Right kidney (tissue), 1 donor: ENCODE measurements at regions not wholly inside any gene's neighbourhood (a gene's known extent, or its start where the extent isn't known, plus 50 kb on each side); places are given as distances from the start of the nearest gene placed in this dataset.
A peak's percentile ranks its signal among the peaks of the same experiment; 100 is the strongest.

Experiments
- DNase-seq: peaks from one replicate; pipeline ENCODE4 v3.0.0-alpha.2; 2016

GRCh38 chr7:8937204-8937603 lies 503.8 kb downstream of the NXPH1 start:
- DNase-seq = no peak

GRCh38 chr7:8938044-8938805 lies 504.8 kb downstream of the NXPH1 start:
- no peak for DNase-seq

- no peak for DNase-seq
Measured at GRCh38 chr7:8939446-8939845, 506.0 kb downstream of the NXPH1 start.

GRCh38 chr7:8963722-8964121 lies 530.3 kb downstream of the NXPH1 start:
- no peak for DNase-seq

- no peak for DNase-seq
Measured at GRCh38 chr7:8965177-8965576, 531.8 kb downstream of the NXPH1 start.

- no peak for DNase-seq
Measured at GRCh38 chr7:8973601-8974000, 540.2 kb downstream of the NXPH1 start.

- DNase-seq = no peak
Measured at GRCh38 chr7:8975681-8976080, 542.3 kb downstream of the NXPH1 start.

- no peak for DNase-seq
Measured at GRCh38 chr7:8982338-8982992, 549.1 kb downstream of the NXPH1 start.

GRCh38 chr7:8985255-8985654 lies 551.8 kb downstream of the NXPH1 start:
- DNase-seq = no peak

- no peak for DNase-seq
Measured at GRCh38 chr7:8988267-8988666, 554.9 kb downstream of the NXPH1 start.

GRCh38 chr7:8991159-8991558 lies 557.8 kb downstream of the NXPH1 start:
- DNase-seq = no peak

GRCh38 chr7:8998762-8999161 lies 565.4 kb downstream of the NXPH1 start:
- no peak for DNase-seq

GRCh38 chr7:9013940-9014339 lies 580.5 kb downstream of the NXPH1 start:
- no peak for DNase-seq

GRCh38 chr7:9017286-9017685 lies 583.9 kb downstream of the NXPH1 start:
- DNase-seq = peak; percentile 23

- DNase-seq = no peak
Measured at GRCh38 chr7:9022456-9022855, 589.0 kb downstream of the NXPH1 start.

- DNase-seq = no peak
Measured at GRCh38 chr7:9023675-9024294, 590.4 kb downstream of the NXPH1 start.

GRCh38 chr7:9026121-9026520 lies 592.7 kb downstream of the NXPH1 start:
- no peak for DNase-seq

GRCh38 chr7:9028012-9028411 lies 594.6 kb downstream of the NXPH1 start:
- no peak for DNase-seq

- DNase-seq = no peak
Measured at GRCh38 chr7:9029681-9030530, 596.5 kb downstream of the NXPH1 start.

- no peak for DNase-seq
Measured at GRCh38 chr7:9030976-9031375, 597.6 kb downstream of the NXPH1 start.

- DNase-seq = no peak
Measured at GRCh38 chr7:9031386-9031785, 598.0 kb downstream of the NXPH1 start.

GRCh38 chr7:9036080-9036479 lies 602.7 kb downstream of the NXPH1 start:
- no peak for DNase-seq
